Neural progenitor cell (in vitro differentiated cells): ENCODE measurements at regions not wholly inside any gene's neighbourhood (a gene's known extent, or its start where the extent isn't known, plus 50 kb on each side); places are given as distances from the start of the nearest gene placed in this dataset.

ENCODE experiments used
- DNase-seq: peaks from one replicate; pipeline ENCODE4 v3.0.0-alpha.2; 2016; ENCODE audit warnings: low spot score
- H2AFZ ChIP-seq: fragments of 200-600 bp; sonication (generic); replicated peaks from 2 replicates; pipeline ENCODE4 v1.6.1; 2016; ENCODE audit warnings: antibody characterized with exemption
- H3F3A ChIP-seq: fragments of 200-600 bp; sonication (generic); 2 replicates; pipeline ENCODE4 v1.6.1; 2016; ENCODE audit warnings: antibody characterized with exemption, low read depth
- H3K27ac ChIP-seq: fragments of 200-600 bp; sonication (generic); 2 replicates; pipeline ENCODE4 v1.5.1; 2016; ENCODE audit warnings: mild to moderate bottlenecking
- H3K27me3 ChIP-seq: fragments of 200-600 bp; sonication (generic); 2 replicates; pipeline ENCODE4 v1.6.1; 2016; ENCODE audit warnings: mild to moderate bottlenecking, moderate library complexity
- H3K36me3 ChIP-seq: fragments of 200-600 bp; sonication (generic); 2 replicates; pipeline ENCODE4 v1.5.1; 2016
- H3K4me1 ChIP-seq: fragments of 200-600 bp; sonication (generic); 2 replicates; pipeline ENCODE4 v1.6.1; 2016; ENCODE audit warnings: mixed run types
- H3K4me2 ChIP-seq: fragments of 200-600 bp; sonication (generic); 2 replicates; pipeline ENCODE4 v1.6.1; 2016
- H3K4me3 ChIP-seq: fragments of 200-600 bp; sonication (generic); 2 replicates; pipeline ENCODE4 v1.5.1; 2016
- H3K79me2 ChIP-seq: fragments of 200-600 bp; sonication (generic); 2 replicates; pipeline ENCODE4 v1.6.1; 2016; ENCODE audit warnings: low read depth
- H3K9ac ChIP-seq: fragments of 200-600 bp; sonication (generic); 2 replicates; pipeline ENCODE4 v1.6.1; 2016
- H3K9me3 ChIP-seq: fragments of 200-600 bp; sonication (generic); 2 replicates; pipeline ENCODE4 v1.5.1; 2016; ENCODE audit warnings: low read depth
- H4K20me1 ChIP-seq: fragments of 200-600 bp; sonication (generic); 2 replicates; pipeline ENCODE4 v1.6.1; 2016; ENCODE audit warnings: low read depth
- H3K27ac Mint-ChIP-seq: 3 replicates; pipeline ENCODE4 v1.8.0; 2021; ENCODE audit warnings: mixed read lengths
- H3K27me3 Mint-ChIP-seq: 2 replicates; pipeline ENCODE4 v1.8.0; 2022; ENCODE audit warnings: low read depth, mild to moderate bottlenecking, inconsistent platforms, moderate library complexity, mixed read lengths; ENCODE audit not compliant: insufficient read depth
- H3K36me3 Mint-ChIP-seq: 3 replicates; pipeline ENCODE4 v1.8.0; 2021; ENCODE audit warnings: mixed read lengths
- H3K4me1 Mint-ChIP-seq: 3 replicates; pipeline ENCODE4 v1.8.0; 2021; ENCODE audit warnings: mixed read lengths
- H3K4me3 Mint-ChIP-seq: 3 replicates; pipeline ENCODE4 v1.8.0; 2021; ENCODE audit warnings: mild to moderate bottlenecking, moderate library complexity, mixed read lengths
- H3K9me3 Mint-ChIP-seq: 3 replicates; pipeline ENCODE4 v1.8.0; 2020; ENCODE audit warnings: mixed read lengths
- CTCF ChIP-seq: fragments of 200-600 bp; sonication (generic); IDR thresholded peaks from 2 replicates; pipeline ENCODE4 v1.5.1; 2017; ENCODE audit warnings: antibody characterized with exemption, mild to moderate bottlenecking
- EZH2 ChIP-seq: fragments of 200-600 bp; sonication (generic); IDR thresholded peaks from 2 replicates; pipeline ENCODE4 v1.6.1; 2017; ENCODE audit warnings: antibody characterized with exemption, mild to moderate bottlenecking, moderate library complexity
- EZH2phosphoT487 ChIP-seq: fragments of 200-600 bp; sonication (generic); IDR thresholded peaks from 2 replicates; pipeline ENCODE4 v1.6.1; 2017; ENCODE audit warnings: antibody characterized with exemption

- Mint-ChIP-seq H3K27ac (no peak overlapping the region), H3K4me1 (no peaks in the 10 kb centered on the region), H3K36me3 (no peaks in the 10 kb centered on the region), H3K4me3 (no peak overlapping the region), H3K27me3 (peaks cover 2% of the 10 kb centered on the region), H3K9me3 (peaks cover 2% of the 10 kb centered on the region)
- DNase-seq = no peak
- TF ChIP-seq EZH2phosphoT487 (no peak), EZH2 (no peak), CTCF (no peak)
- Histone ChIP-seq H3K9me3 (no peaks in the 10 kb centered on the region), H3K4me2 (no peak overlapping the region), H3K27ac (no peak overlapping the region), H3K9ac (no peak overlapping the region), H3K4me3 (no peak overlapping the region), H3K36me3 (no peaks in the 10 kb centered on the region), H3F3A (no peaks in the 10 kb centered on the region), H3K4me1 (no peaks in the 10 kb centered on the region), H3K27me3 (no peaks in the 10 kb centered on the region), H3K79me2 (no peaks in the 10 kb centered on the region), H4K20me1 (no peaks in the 10 kb centered on the region), H2AFZ (no peak overlapping the region)
Observed at GRCh38 chr2:204040016-204040415, 103.5 kb downstream of the ICOS start.

DNA sequence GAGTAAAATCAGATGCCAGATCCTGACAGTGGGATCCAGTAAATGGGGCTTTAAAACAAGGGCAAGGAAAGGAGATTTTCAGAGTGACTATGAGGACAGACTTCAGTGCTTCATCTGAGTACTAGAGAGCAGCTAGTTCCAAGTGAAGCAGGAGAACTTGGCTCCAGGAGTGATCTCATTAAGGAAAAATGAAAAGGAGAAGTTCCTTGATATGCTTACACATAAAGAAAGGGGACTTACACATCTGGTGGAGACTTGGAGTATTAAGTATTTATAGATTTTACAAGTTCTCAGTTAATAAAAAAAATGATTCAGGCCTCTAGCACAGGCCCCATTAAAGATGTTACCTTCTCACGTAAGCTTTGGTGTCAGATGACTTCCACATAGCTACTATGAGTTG lies 105.8 kb downstream of the ICOS start:
- DNase-seq = no peak
- Mint-ChIP-seq H3K27ac (no peak overlapping the region), H3K9me3 (no peaks in the 10 kb centered on the region), H3K4me3 (no peak overlapping the region), H3K4me1 (peaks cover 6% of the 10 kb centered on the region), H3K36me3 (no peaks in the 10 kb centered on the region), H3K27me3 (peaks cover 2% of the 10 kb centered on the region)
- Histone ChIP-seq H4K20me1 (no peaks in the 10 kb centered on the region), H3K27ac (no peak overlapping the region), H3K27me3 (no peaks in the 10 kb centered on the region), H3K9ac (no peak overlapping the region), H3F3A (no peaks in the 10 kb centered on the region), H3K9me3 (no peaks in the 10 kb centered on the region), H3K36me3 (no peaks in the 10 kb centered on the region), H3K4me3 (no peak overlapping the region), H3K4me1 (peaks cover 7% of the 10 kb centered on the region), H3K4me2 (no peak overlapping the region), H3K79me2 (no peaks in the 10 kb centered on the region), H2AFZ (no peak overlapping the region)
- TF ChIP-seq EZH2 (no peak), CTCF (no peak), EZH2phosphoT487 (no peak)

GRCh38 chr2:204046145-204046544 lies 109.6 kb downstream of the ICOS start:
- Mint-ChIP-seq H3K9me3 (no peaks in the 10 kb centered on the region), H3K36me3 (no peaks in the 10 kb centered on the region), H3K4me3 (no peak overlapping the region), H3K27ac (no peak overlapping the region), H3K4me1 (peaks cover 6% of the 10 kb centered on the region), H3K27me3 (peaks cover 10% of the 10 kb centered on the region)
- no peak for DNase-seq
- no peaks in the 10 kb centered on the region for H3F3A ChIP-seq
- H3K4me1 ChIP-seq = peaks cover 13% of the 10 kb centered on the region
- H3K36me3 ChIP-seq = no peaks in the 10 kb centered on the region
- no peaks in the 10 kb centered on the region for H3K27me3 ChIP-seq
- H3K9me3 ChIP-seq = no peaks in the 10 kb centered on the region
- H3K9ac ChIP-seq = no peak overlapping the region
- no peaks in the 10 kb centered on the region for H4K20me1 ChIP-seq
- no peak overlapping the region for H3K4me2 ChIP-seq
- no peak overlapping the region for H2AFZ ChIP-seq
- no peak overlapping the region for H3K4me3 ChIP-seq
- no peak for TF ChIP-seq EZH2
- TF ChIP-seq CTCF = no peak
- TF ChIP-seq EZH2phosphoT487 = no peak
- no peak overlapping the region for H3K27ac ChIP-seq
- H3K79me2 ChIP-seq = no peaks in the 10 kb centered on the region

- H3K27me3 Mint-ChIP-seq = peaks cover 12% of the 10 kb centered on the region
- Histone ChIP-seq H3F3A (no peaks in the 10 kb centered on the region), H3K4me3 (no peak overlapping the region), H2AFZ (no peak overlapping the region), H3K27ac (no peak overlapping the region), H3K27me3 (no peaks in the 10 kb centered on the region), H3K36me3 (no peaks in the 10 kb centered on the region), H4K20me1 (no peaks in the 10 kb centered on the region), H3K4me2 (no peak overlapping the region), H3K4me1 (peaks cover 13% of the 10 kb centered on the region), H3K79me2 (no peaks in the 10 kb centered on the region), H3K9ac (no peak overlapping the region), H3K9me3 (no peaks in the 10 kb centered on the region)
- no peak for TF ChIP-seq CTCF
- no peak for TF ChIP-seq EZH2phosphoT487
- TF ChIP-seq EZH2 = no peak
- H3K4me3 Mint-ChIP-seq = no peak overlapping the region
- DNase-seq = no peak
- H3K27ac Mint-ChIP-seq = no peak overlapping the region
- no peaks in the 10 kb centered on the region for H3K36me3 Mint-ChIP-seq
- no peaks in the 10 kb centered on the region for H3K9me3 Mint-ChIP-seq
- peaks cover 6% of the 10 kb centered on the region for H3K4me1 Mint-ChIP-seq
Observed at GRCh38 chr2:204049635-204050034, 113.1 kb downstream of the ICOS start.
